GM21737 (cell line): ENCODE measurements at regions not wholly inside any gene's neighbourhood (a gene's known extent, or its start where the extent isn't known, plus 50 kb on each side); places are given as distances from the start of the nearest gene placed in this dataset.
"Not testable (repeated sequence)": the region's sequence is repeated elsewhere in the genome, so short reads cannot be mapped to it uniquely, and the experiment has no call there.

Experiments
- ATAC-seq: cut with Tn5 transposase; IDR thresholded peaks from one replicate; pipeline ENCODE4 v1.9.1; 2021; ENCODE audit warnings: mild to moderate bottlenecking, moderate library complexity; ENCODE audit not compliant: unreplicated experiment

GRCh38 chr5:17326600-17327037 lies 109.2 kb downstream of the BASP1 start:
- no peak for ATAC-seq

- ATAC-seq, result no peak
These were observed 109.7 kb downstream of the BASP1 start for GRCh38 chr5:17327048-17327625.

- no peak for ATAC-seq
These were observed 112.1 kb downstream of the BASP1 start for GRCh38 chr5:17329571-17329970.

- ATAC-seq, result no peak
These were observed 113.0 kb downstream of the BASP1 start for GRCh38 chr5:17330386-17330785.

GRCh38 chr5:17331651-17332050 lies 114.2 kb downstream of the BASP1 start:
- no peak for ATAC-seq

GRCh38 chr5:17333755-17334154 lies 116.3 kb downstream of the BASP1 start:
- ATAC-seq, result no peak

GRCh38 chr5:17336054-17336453 lies 118.6 kb downstream of the BASP1 start:
- no peak for ATAC-seq

GRCh38 chr5:17336723-17337122 lies 119.3 kb downstream of the BASP1 start:
- ATAC-seq, result not testable (repeated sequence)

- no peak for ATAC-seq
These were observed 122.4 kb downstream of the BASP1 start for GRCh38 chr5:17339841-17340240.

GRCh38 chr5:17340379-17340778 lies 122.9 kb downstream of the BASP1 start:
- no peak for ATAC-seq

GRCh38 chr5:17340819-17341218 lies 123.4 kb downstream of the BASP1 start:
- ATAC-seq, result no peak

GRCh38 chr5:17343675-17344074 lies 126.2 kb downstream of the BASP1 start:
- peak; percentile 94 for ATAC-seq

GRCh38 chr5:17346811-17347210 lies 129.4 kb downstream of the BASP1 start:
- ATAC-seq, result no peak

- no peak for ATAC-seq
These were observed 134.8 kb downstream of the BASP1 start for GRCh38 chr5:17352223-17352622.

- no peak for ATAC-seq
These were observed 136.8 kb downstream of the BASP1 start for GRCh38 chr5:17354265-17354664.

- no peak for ATAC-seq
These were observed 138.3 kb downstream of the BASP1 start for GRCh38 chr5:17355586-17356346.

- no peak for ATAC-seq
These were observed 139.1 kb downstream of the BASP1 start for GRCh38 chr5:17356551-17356950.

GRCh38 chr5:17357504-17357903 lies 140.1 kb downstream of the BASP1 start:
- ATAC-seq, result no peak

- no peak for ATAC-seq
These were observed 140.0 kb upstream of the TAF11L2 start for GRCh38 chr5:17358031-17358430.

- ATAC-seq, result no peak
These were observed 138.5 kb upstream of the TAF11L2 start for GRCh38 chr5:17359451-17360011.

GRCh38 chr5:17360879-17361278 lies 137.2 kb upstream of the TAF11L2 start:
- no peak for ATAC-seq

GRCh38 chr5:17361331-17361730 lies 136.7 kb upstream of the TAF11L2 start:
- ATAC-seq, result no peak
